Epidermal melanocyte (primary cell): ENCODE measurements at regions not wholly inside any gene's neighbourhood (a gene's known extent, or its start where the extent isn't known, plus 50 kb on each side); places are given as distances from the start of the nearest gene placed in this dataset.
"Not testable (repeated sequence)": the region's sequence is repeated elsewhere in the genome, so short reads cannot be mapped to it uniquely, and the experiment has no call there.

Source experiments
- DNase-seq: peaks from one replicate; pipeline ENCODE4 v3.0.0; 2011; ENCODE audit warnings: low spot score; ENCODE audit not compliant: insufficient read length

GRCh38 chr13:69649063-69649392 is 458.6 kb upstream of the ATXN8OS start:
- DNase-seq: no peak

GRCh38 chr13:69648340-69649062 is 459.1 kb upstream of the ATXN8OS start:
- no peak for DNase-seq

GRCh38 chr13:69644447-69644846 is 463.2 kb upstream of the ATXN8OS start:
- no peak for DNase-seq

GRCh38 chr13:69641773-69642172 is 465.9 kb upstream of the ATXN8OS start:
- no peak for DNase-seq

- DNase-seq: no peak
Measured at GRCh38 chr13:69633044-69633443, 474.6 kb upstream of the ATXN8OS start.

- no peak for DNase-seq
Measured at GRCh38 chr13:69623973-69624372, 483.7 kb upstream of the ATXN8OS start.

GRCh38 chr13:69619651-69620050 is 488.0 kb upstream of the ATXN8OS start:
- DNase-seq: no peak

GRCh38 chr13:69618838-69619237 is 488.8 kb upstream of the ATXN8OS start:
- DNase-seq: no peak

- DNase-seq: no peak
Measured at GRCh38 chr13:69618393-69618792, 489.2 kb upstream of the ATXN8OS start.

GRCh38 chr13:69617587-69617986 is 490.0 kb upstream of the ATXN8OS start:
- DNase-seq: no peak

GRCh38 chr13:69616396-69616795 is 491.2 kb upstream of the ATXN8OS start:
- DNase-seq: no peak

- not testable (repeated sequence) for DNase-seq
Measured at GRCh38 chr13:69615055-69615454, 492.6 kb upstream of the ATXN8OS start.

- DNase-seq: no peak
Measured at GRCh38 chr13:69604698-69605097, 502.9 kb upstream of the ATXN8OS start.

GRCh38 chr13:69603144-69603853 is 504.3 kb upstream of the ATXN8OS start:
- DNase-seq: no peak

GRCh38 chr13:69601661-69602060 is 506.0 kb upstream of the ATXN8OS start:
- DNase-seq: no peak

- DNase-seq: no peak
Measured at GRCh38 chr13:69600811-69601210, 506.8 kb upstream of the ATXN8OS start.

- DNase-seq: no peak
Measured at GRCh38 chr13:69597088-69597487, 510.5 kb upstream of the ATXN8OS start.

GRCh38 chr13:69595181-69595580 is 512.4 kb upstream of the ATXN8OS start:
- DNase-seq: no peak

GRCh38 chr13:69591437-69591836 is 516.2 kb upstream of the ATXN8OS start:
- DNase-seq: no peak

- DNase-seq: no peak
Measured at GRCh38 chr13:69589531-69590235, 517.9 kb upstream of the ATXN8OS start.

- DNase-seq: no peak
Measured at GRCh38 chr13:69585656-69586055, 522.0 kb upstream of the ATXN8OS start.

GRCh38 chr13:69580255-69580654 is 527.4 kb upstream of the ATXN8OS start:
- DNase-seq: no peak
